SHP77 treated with DMSO at 0.1 percent for 48 hours (cell line): ENCODE measurements at regions not wholly inside any gene's neighbourhood (a gene's known extent, or its start where the extent isn't known, plus 50 kb on each side); places are given as distances from the start of the nearest gene placed in this dataset.
"Not testable (repeated sequence)": the region's sequence is repeated elsewhere in the genome, so short reads cannot be mapped to it uniquely, and the experiment has no call there.

Experiments used
- DNase-seq: peaks from one replicate; lab custom pipeline; 2025; lab: John Stamatoyannopoulos, UW

DNA sequence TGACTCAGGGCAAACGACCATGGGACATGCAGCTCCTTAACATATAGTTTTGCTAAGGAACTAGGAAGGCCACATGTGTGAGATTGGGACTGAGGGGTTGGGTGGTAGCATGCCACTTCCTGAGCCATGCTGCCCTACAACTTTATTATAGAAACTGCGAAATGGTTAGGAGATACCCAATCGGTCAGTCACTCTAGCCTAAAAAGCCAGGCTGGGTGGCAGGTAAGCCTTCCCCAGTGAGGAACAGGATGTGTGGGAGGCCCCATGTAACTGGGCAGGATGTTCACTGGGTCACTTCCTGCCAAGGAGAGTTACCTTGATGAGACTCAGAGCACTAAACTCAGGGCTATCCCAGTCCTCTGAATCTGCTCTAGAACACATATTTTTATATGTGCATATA, 123.5 kb downstream of the MAP3K7 start:
- DNase-seq = no peak

DNA sequence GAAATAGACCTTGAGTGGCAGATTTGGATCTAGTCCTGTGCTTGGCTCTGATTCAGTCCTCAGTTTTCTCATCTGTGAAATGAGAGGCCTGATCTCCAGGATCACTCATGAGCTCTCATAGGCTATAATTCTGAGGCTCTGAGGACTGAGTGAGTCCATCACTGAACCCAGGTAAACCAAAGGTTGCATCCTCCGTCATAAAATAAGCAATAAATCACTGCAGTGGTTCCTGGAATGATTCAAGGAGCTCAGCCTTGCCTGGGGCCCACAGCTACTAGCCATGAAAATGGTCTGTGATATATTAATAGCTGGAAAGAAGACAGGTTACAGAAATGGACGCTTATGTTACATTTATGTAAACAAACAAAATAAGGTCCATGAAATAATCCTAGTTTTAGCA, 124.8 kb downstream of the MAP3K7 start:
- no peak for DNase-seq

DNA sequence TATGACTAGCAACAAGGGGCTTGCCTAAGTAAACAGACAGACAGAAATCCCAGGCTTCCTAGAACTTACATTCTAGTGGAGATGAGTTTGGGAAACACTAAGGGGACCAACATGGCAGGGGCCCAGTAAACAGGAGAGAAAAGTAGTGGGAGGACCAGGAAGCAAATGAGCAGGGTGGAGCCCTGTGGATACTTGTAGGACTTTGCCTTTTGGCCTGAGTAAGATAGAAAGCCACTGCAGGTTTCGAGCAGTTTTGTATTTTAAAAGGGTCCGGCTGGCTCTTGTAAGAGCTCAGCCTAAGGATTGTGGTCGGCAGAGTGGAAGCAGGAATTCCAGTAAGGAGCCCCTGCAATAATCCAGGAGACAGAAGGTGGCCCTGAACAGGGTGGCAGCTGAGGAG, 125.5 kb downstream of the MAP3K7 start:
- no peak for DNase-seq

DNA sequence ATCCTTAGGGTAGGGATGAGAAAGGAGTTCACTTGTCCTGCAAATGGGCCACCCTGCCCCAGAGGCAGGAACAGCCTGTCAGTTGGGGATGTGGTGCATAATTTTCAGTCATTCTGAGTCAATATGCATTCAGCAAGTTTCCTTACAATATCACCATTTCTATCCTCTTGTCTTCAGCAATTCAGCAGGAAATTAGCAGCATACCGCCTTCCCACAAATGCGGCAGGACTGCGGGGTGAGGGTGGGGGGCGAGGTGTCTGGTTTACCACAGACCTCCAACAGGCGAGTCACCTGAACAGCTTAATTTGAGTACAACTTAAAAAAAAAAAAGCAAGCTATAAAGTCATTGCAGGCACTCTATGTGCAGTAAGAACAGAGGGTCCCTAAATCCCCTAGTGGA, 126.8 kb downstream of the MAP3K7 start:
- no peak for DNase-seq

DNA sequence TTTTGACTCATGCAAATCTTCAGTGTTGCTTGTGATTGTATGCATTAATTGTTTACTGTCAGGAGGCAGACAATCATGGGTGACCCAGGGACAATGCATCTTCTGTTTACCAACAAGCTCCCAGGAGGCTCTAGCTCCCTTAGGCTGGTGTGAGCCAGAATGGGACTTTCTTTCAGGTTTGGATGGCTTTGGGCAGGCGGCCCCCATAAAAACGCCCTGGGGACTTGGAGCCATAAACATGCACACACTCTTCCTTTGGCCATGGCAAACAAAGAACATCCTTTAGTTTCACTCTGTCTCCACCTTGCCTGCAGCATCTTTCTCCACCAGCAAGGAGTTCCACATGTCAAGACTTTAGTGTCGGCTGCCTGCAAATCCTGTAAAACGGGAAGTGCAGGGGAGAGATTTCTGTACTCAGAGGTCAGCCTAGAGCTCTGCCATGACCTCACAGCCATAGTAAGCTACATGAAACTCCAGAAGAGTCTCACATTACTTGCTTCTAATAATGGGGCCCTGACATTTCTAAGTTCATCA, 127.6 kb downstream of the MAP3K7 start:
- DNase-seq = no peak

DNA sequence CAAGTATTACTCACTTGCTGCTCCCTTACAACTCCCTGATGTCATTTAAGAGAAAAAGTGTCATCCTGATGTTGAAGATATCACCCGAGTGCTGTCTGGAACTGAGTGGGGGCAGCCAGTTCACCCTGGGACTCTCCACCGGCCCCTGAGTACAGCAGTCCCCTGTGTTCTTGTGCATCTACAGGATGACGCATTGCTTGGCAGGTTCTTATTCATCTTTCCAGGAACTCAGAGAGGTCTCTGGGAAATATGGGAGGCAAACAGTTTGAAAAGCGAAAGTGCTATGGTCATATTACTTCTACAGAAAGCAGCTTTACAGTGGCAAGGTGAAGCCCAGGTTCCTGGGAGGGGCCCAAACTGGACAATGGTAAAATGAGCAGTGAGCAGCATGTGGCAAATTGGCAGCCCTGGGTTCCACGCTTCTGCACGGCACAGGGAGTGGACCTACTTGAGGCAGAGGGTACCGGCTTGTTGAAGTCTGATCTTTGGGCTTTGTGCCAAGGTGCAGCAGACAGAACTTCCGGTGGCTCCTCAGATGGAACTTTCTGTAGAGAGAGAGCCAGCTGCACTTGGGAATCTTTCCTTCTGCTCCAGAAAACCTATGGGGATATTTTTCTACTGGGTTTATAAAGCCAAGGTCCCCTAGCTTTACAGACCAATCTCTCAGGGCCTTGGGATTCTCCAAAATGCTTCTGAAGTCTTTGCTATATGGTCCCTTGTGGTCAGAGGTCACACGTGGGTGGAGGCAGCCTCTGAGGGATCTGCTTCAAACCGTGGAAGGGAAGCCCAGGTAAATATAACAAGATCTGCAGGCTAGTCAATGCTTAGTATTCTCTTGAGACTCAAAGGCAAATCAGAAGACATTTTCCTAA, 128.3 kb downstream of the MAP3K7 start:
- DNase-seq = no peak

DNA sequence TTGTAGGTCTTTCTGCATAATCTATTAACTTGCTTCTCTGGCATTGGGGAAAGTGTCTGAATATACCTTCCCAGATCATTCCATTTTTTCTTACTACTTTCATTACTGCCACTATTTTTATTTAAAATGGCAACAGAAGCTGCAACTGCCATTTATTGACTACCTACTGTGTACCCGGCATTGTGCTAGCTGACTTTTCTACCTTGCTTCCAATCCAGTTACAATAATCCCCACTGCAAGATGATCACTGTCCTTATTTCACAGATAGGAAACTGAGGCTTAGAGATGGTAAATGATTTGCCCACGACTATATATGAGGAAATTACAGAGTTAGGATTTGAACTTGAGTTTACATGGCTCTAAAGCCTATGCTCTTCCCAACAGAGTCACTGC, 129.0 kb downstream of the MAP3K7 start:
- no peak for DNase-seq

DNA sequence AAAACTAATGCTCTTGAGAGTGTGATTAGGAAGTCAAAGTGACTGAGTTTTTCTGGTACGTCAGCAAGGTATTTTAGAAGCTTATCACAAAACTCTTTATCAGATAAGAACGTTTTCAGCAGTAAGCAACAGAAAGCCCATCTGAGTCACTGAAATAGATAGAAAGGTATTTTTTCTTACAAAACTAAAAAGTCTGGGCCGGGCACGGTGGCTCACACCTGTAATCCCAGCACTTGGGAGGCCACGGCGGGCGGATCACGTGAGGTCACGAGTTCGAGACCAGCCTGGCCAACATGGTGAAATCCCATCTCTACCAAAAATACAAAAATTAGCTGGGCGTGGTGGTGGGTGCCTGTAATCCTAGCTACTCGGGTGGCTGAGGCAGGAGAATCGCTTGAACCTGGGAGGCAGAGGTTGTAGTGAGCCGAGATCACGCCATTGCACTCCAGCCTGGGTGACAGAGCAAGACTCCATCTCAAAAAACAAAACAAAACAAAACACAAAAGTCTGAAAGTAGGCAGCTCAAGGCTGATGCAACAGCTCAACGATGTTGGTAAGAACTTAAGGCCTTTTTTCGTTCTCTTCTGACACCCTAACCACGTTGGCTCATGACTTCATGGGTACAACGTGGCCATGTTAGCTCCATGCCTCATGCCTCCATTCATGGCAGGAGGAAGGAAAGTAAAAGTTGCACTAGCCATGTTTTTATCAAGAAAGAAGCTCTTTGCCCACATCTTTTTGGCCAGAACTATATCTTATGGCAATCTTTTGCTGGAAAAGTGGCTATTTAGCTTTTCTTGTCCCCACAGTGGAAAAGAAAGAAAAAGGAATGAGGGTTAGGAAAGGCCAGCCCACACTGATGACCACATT, 129.6 kb downstream of the MAP3K7 start:
- not testable (repeated sequence) for DNase-seq

DNA sequence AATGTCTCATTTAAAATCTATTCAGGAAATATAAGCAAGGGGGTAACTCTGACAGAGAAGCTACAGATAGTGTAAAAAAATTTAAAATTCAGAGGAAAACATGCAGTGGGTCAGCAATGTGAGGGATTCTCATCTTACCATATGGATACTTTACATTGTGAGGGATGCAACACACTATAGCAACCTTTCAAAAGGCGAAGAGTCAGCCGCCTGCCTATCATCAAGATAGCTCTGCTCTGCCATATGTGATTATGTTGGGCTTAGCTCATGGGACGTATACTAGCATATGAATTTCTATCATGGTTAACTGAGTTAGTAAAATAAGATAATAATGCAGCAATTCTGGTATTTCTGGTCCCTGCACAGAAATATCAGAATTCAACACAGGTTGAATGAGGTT, 130.9 kb downstream of the MAP3K7 start:
- no peak for DNase-seq

DNA sequence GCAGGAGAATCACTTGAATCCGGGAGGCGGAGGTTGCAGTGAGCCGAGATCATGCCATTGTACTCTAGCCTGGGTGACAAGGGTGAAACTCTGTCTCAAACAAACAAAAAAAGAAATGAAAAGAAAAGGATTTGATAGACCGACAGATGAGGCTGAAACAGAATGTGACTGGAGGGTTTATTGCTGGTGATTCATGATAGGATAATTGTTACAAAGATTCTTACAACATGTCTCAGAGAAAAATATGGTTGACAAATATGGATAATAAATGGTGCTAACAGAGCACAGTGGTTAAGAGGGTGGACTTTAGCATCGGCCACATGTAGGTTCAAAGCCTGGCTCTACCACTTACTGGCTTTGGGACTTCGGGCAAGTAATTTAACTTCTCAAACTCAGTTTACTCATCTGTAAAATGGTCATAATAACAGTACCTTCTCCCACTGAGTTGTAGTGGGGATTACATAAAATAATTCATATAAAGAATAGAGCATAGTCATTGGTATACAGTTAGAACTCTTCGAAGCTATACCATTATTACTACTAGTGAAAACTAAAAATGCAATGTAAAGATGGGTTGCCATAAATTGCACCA, 131.9 kb downstream of the MAP3K7 start:
- DNase-seq = no peak

DNA sequence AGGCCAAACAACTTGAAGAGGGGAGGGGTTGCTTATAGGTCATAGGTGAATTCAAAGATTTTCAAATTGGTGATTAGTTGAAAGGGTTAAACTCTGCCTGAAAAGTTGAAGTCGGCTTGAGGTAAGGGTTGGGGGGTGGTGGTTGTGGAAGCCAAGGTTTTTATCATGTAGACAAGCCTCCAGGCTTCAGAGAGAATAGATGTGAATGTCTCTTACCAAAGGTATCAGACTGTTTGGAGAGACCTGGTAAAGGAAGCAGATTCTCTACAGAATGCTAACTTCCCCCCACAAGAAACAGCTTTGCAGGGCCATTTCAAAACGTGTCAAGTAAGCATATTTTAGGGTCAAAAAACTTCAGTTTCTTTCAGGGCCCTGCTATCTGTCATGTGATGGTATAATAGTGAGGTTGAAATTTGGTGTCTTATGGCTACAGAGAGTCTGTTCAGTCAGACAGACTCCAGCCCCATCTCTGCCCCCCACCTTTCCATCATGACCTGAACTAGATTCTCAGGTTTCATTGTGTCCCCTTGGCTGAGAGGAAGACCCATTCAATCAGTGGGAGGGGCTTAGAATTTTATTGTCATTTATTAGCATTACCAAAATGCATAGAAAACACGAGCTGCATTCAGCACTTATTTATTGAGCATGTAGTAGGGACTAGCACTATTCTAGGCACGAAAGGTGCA, 136.5 kb downstream of the MAP3K7 start:
- DNase-seq = no peak

DNA sequence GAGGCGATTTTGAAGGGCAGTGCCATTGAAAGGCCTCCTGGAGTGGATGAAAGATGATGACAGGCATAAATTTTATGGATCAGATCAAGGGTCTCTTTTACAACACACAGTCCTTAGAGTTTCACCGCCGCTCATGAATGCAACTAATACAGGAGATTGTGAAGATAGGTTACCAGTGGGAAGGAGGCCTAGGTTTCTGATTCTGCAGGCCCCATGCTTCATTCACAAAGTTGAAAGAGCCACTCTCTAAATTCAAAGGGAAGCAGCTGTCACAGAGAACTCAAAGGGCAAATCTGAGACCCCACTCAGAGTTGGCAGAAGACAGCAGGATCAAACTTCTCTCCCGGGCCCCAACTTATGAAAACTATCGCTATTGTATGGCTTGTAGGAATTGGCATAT, 137.6 kb downstream of the MAP3K7 start:
- DNase-seq = no peak

DNA sequence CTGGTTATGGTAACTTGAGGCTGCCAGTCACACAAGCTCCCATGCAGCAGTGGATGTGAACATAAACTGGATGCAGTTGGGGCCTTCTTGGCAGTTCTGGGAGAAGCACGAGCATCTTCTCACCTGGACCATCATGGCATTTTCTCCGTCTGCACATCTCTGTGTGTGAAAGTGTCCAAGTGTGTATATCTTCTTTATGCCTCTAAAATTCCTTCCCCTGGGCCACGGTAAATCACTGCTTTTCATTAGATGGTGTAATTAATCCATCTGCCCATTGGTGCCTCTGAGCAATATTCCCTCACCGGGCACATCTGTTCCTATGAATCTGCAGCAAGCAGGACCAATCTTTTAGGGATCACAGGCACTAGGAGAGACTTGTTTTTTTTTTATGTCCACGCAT, 138.0 kb downstream of the MAP3K7 start:
- no peak for DNase-seq

DNA sequence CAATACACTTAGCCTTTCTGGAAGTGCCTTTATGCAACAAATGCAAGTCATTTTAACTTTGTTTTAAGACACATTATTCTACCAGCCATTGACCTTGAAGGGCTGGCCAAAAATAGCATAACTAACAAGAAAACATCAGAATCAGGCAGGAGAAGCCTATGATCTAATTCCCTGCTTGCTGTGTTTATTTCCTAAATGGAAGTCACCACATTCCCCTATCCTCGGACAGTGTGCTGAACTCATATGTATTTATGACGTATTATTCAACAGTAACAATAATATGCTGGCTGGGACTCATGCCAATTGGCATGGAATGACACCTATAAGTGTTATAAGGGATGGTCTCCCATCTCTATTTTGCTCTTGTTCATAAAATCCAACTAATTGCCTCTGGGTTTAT, 140.7 kb downstream of the MAP3K7 start:
- DNase-seq = peak; percentile 60

DNA sequence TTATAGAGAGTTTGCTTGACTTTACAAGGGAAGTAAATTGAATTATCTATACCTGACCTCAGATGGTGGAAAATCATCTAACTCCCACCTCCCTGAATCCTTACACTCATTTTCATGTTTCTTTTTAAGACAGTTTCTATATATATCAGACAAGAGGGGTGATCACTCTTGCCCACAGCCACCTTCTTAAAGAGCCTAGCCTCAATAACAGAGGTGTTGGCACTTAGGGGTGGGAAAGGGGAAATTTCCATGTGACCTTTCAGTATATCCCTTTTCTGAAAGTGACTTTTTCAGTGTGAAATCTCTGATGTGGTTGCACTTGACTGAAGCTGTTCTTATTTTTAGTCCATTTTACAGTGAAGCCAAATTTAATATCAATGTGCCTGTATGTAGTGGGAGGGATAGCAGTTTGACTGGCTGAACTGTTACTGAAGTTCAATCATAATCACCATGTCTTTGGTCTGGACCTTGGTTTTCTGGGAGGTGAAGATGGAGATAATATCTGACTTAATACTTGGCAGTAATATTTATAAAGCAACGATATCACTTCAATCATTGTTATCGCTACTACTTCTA, 141.3 kb downstream of the MAP3K7 start:
- DNase-seq = no peak

DNA sequence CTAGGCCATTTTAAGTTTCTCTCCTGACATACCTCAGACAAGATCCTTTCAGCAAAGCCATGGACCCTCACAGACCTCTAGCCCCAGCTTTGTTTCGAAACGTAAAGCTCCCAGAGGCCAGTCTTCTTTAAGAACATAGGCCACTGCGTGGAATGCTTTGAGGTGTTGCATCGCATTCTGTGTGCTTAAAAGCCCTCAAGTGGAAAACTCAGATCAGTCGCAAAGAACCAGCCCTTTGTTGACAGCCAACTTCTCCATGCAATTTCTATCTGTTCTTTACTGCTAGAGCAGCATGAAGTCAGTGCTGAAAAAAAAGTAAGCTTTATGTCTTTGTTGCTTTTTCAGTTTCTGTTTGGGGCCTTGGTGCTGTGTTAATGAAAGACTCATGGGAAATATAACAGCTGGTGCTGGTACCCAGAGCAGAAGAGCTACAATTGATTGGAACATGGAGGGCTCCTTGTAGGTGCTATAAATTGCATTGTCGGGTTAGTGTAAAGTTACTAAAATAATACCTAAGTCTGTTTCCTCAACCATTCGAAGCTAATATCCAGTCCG, 142.6 kb downstream of the MAP3K7 start:
- DNase-seq = no peak

DNA sequence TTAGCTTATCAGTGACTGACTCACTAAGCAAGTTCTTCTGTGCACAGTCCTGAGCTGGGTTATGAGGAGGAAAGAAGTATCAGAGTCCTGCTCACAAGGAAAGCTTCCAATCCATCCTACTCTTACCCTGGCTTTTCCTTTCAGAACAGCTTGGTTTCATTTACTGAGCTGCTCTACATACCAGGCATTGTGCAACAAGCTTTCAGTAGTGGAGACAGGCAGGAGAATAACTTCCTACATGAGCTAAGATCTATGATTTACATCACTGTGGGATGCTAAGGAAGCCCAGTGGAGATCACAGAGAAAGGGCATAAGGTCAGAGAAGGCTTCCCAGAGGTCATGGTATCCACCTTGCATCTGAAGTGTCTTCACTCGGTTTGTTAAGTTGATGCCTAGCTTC, 144.5 kb downstream of the MAP3K7 start:
- DNase-seq = no peak

DNA sequence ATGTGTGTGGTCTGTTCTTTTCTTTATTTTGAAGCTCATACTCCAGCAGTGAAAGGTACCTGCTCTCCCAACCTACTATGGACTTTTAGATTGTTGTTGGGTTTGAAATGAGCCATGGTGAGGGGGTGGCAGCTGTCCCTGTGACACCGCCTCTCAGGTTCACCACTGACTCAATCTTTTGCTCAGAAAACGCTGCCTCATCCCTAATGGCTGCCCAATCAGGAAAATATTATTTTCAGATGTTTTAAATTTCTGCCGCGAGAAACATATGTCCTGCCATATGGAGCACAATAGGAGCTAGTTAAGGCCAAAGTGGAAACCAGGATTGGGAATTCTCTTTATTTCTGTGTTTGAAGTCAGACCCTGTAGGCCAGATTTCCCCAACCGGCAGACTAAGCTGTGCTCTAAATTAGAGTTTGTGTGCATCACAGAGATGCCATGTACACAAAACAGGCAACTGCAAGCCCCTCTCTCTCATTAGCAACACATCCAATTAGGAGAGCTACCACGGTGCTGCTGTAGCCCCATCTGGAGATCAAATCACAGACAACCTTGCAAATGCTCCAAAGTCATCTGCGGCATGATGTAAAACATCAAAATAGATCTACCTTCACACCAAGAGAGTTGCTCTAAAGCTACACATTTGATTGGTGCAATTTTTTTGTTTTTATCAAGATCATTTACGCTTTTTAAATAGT, 144.1 kb upstream of the BACH2 start:
- DNase-seq = no peak

DNA sequence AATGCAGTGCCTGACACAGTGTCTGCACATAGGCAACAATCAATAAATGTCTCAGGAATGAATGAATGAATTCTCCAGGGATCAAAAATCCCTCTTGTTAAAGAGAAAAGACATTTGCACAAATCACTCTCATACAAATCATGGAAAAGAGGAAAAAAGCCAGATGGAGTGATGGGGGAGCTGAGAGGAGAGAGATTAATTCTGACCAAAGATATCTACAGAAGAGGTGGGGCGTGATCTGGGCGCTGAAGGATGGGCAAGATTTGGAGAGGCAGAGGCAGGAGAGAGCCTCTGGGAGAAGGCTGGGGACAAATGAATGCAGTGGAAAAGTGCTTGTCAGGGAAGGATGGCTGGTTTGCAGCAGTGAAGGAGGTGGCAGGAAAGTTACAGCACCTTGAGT, 142.9 kb upstream of the BACH2 start:
- DNase-seq = no peak

DNA sequence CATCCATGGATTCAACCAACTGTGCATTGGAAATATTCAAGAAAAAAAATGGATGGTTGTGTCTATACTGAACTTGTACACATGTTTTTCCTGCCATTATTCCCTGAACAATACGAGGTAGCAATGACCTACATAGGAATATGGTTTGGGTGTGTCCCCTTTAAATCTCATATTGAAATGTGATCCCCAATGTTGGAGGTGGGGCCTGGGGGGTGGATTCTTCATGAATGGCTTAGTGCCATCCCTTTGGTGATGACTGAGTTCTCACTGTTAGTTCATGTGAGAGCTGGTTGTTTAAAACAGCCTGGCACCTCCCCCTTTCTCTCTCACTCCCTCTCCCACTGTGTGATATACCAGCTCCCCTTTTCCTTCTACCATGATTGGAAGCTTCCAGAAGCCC, 139.8 kb upstream of the BACH2 start:
- DNase-seq = no peak
